ENCODE measurements at regions not wholly inside any gene's neighbourhood (a gene's known extent, or its start where the extent isn't known, plus 50 kb on each side); places are given as distances from the start of the nearest gene placed in this dataset.
"Not testable (repeated sequence)": the region's sequence is repeated elsewhere in the genome, so short reads cannot be mapped to it uniquely, and the experiment has no call there.

- DNase-seq (ENCODE audit: low read depth in 3 of 3): not testable (repeated sequence)
These were observed 452.0 kb upstream of the ADARB2 start for GRCh38 chr10:2189356-2189755.

DNA sequence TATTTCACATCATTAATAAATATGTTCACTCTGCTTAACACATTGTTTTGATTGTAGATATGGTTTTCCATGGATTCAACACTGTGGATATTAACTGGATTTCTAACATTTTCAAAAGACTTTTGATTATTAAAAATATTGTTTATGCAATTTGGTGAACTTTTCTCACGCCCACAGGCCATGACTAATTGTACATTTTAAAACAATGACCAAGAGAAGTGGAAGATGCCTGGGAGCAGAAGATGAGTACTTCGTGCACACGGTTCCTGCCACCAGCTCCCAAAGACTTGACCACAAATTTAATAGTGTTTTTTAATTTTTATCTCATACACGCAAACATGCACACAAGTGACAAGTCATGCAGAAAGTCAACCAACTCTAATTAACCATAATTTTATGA lies 451.0 kb upstream of the ADARB2 start:
- no peak for DNase-seq (ENCODE audit: low read depth in 3 of 3)

GRCh38 chr10:2173327-2173726 lies 436.0 kb upstream of the ADARB2 start:
- no peak for DNase-seq (ENCODE audit: low read depth in 3 of 3)

DNA sequence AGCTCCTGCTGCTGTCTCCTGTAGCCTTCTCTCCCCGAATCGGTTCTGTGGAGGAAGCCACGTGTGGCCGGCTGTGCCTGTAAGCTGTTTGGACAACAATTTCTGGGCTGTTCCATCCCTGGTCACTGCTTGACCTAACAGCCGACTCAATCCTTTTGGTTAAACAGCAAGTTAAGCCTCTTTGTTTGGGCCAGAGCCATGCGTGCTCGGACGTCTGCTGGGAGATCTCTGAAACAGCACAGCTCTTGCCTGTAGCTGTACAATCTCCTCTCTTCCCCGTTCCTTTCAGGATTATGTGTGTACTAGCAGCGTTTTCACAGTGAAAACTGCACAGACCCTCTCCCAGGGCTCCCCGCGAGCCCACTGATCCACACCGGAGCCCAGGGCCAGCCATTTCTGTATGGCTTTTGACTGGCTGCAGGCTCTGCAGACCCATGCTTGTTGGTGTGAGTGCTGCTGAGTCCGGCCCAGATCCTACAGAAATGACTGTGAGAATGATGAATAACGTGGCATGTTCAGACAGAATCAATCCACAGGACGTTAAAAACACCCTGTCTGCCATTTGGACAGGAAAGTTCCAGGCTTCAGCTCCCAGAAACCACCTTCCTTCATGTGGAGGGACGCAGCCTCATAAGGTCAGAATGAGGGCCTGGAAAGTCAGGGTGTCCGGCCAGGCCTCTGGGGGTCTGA lies 428.6 kb upstream of the ADARB2 start:
- DNase-seq (ENCODE audit: low read depth in 3 of 3): no peak

DNA sequence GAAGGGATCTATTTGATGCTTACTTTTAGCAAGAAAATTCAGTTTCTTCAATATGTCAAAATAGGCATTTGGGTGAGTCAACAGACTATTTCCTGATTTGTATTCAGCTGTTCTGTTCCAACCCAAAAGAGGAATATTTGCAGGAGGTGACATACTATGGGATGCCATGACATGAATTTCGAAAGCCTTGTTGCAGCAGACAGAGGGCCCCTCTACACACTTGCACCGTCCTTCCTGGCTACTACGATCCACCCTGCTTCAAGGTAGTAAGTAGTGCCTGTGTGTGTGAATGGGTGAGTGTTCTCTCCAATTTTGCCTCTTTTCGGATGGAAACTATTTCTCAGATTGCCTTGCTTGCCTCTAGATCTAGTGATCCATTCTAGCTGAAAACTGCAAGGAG lies 413.0 kb upstream of the ADARB2 start:
- DNase-seq (ENCODE audit: low read depth in 3 of 3): no peak

- DNase-seq (ENCODE audit: low read depth in 3 of 3): no peak
These were observed 408.7 kb upstream of the ADARB2 start for GRCh38 chr10:2145926-2146478.

GRCh38 chr10:2145491-2145890 lies 408.2 kb upstream of the ADARB2 start:
- DNase-seq (ENCODE audit: low read depth in 3 of 3): no peak

DNA sequence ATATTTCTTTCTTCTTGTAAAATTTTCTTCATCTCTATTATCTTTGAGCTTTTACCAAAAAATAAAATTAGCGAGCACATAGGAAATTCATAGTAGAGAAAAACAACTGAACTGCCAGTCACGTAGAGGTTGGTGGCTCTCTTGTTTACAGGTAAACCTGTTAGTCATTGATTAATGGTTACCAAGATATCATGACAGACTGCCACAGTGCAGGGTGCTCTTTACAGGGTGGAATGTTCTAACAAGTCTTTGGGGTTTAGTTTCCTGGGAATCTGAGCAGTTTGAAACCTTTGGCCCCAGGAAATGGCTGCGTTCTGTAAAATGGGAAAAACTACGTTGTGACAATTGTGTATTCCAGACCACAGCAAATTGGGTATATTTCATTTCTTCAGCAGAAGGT lies 407.3 kb upstream of the ADARB2 start:
- DNase-seq (ENCODE audit: low read depth in 3 of 3): no peak

GRCh38 chr10:2143213-2143835 lies 406.0 kb upstream of the ADARB2 start:
- DNase-seq (ENCODE audit: low read depth in 3 of 3): no peak

GRCh38 chr10:2139746-2140145 lies 402.4 kb upstream of the ADARB2 start:
- DNase-seq (ENCODE audit: low read depth in 3 of 3): no peak

- no peak for DNase-seq (ENCODE audit: low read depth in 3 of 3)
These were observed 400.3 kb upstream of the ADARB2 start for GRCh38 chr10:2137549-2138174.

DNA sequence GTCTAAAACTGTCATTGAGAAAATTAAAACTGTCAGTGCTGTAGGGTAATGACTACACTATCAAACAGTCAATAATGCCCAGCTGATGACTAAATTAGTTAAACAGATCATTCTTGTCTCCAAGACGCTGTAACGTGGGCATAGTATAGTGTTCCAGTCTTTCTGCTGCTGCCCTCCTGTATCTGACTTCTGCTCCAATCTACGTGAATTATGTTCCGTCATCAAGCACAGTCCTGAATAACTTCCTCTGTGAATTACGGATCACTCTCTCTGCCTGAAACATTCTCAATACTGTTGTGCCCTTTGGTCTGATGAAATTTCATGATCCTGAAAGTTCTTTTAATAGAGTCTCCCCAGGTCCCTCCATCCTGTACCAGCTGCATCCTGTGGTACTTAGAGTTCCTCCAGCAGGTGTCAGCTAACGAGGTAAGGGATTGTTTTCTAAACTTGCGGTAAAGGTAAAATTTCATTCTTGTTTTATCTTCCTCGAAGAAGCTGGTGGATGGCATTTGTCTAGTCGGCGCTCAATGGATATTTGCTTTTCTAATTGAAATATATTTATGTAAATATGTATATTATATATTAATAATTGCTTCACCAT lies 393.5 kb upstream of the ADARB2 start:
- no peak for DNase-seq (ENCODE audit: low read depth in 3 of 3)

- no peak for DNase-seq (ENCODE audit: low read depth in 3 of 3)
These were observed 391.7 kb upstream of the ADARB2 start for GRCh38 chr10:2128991-2129390.

GRCh38 chr10:2124135-2124534 lies 386.8 kb upstream of the ADARB2 start:
- DNase-seq (ENCODE audit: low read depth in 3 of 3): no peak

DNA sequence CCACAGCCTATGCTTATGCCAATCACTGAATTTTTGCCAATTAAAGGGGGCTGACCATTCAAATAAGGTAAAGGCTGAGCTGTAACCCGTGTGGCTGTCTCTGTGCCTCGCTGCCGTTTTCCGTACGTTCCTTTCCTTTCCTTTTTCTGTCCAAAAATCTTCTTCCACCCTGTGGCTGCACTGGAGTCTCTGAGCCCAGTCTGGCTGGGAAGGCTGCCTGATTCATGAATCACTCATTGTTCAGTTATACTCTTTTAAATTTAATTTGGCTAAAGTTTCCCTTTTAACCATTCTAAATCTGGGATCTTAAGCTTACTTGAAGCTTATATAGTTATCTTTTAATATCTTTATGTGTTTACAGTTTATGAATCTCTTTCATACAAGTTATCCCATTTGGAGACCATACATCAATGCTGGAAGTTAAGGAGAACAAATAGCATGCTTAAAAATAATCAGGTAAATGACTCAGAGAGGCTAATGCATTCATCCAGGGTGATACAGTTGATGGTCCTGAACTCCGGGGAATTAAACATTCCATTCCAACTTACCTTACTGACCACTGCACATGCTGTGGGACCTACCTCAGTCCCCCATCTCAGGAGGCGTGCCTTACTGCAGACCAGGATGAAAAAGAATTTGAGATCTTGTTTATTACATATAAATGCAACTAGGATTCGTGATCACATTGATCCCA lies 385.3 kb upstream of the ADARB2 start:
- DNase-seq (ENCODE audit: low read depth in 3 of 3): no peak

DNA sequence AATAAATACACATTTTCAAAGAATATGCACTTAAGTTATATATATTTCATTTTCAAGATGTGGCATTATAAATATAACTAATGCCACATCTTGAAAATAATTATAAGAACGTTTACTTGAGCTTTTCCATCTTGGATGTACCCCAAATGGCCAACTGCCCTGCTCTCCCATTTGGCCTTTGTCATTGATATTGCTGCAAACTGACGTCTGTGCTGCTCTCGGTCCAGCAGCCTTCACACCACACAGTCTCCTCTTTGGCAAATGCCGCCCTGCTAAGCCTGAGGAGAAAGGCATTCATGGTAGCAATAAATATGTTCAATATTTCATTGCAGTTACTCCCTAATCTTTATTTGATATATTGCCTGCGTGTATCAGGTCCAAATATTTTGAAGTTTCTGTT lies 384.6 kb upstream of the ADARB2 start:
- DNase-seq (ENCODE audit: low read depth in 3 of 3): no peak

DNA sequence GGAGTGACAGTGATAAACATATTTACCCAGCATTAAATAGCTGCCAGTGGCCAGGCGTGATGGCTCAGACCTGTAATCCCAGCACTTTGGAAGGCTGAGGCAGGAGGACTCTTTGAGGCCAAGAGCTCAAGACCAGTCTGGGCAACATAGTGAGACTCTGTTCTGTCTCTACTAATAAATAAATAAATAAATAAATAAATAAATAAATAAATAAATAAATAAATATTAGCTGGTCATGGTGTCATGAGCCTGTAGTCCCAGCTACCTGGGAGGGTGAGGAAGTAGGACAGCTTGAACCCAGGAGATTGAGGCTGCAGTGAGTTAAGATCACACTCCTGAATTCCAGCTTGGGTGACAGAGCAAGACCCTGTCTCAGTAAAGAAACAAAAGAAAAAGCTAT lies 384.0 kb upstream of the ADARB2 start:
- DNase-seq (ENCODE audit: low read depth in 3 of 3): no peak

DNA sequence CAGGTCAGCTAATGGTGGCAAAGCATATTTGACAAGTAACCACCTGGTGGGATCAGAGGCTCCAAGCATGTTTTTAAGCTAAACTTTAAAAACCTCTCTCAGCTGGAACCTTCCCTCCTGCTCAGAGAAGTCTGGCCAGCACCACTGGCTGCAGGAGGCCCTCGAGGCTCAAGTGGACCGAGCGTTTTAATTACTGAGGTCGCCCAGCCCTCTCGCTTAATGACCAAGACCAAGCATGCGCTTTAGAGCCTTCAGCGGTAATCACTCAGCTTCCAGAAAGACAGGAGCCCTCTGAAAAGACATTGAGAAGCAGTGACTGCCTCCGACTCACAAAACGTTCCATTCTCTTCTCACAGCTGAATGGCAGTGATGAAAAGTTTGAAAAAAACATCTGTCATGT lies 383.4 kb upstream of the ADARB2 start:
- no peak for DNase-seq (ENCODE audit: low read depth in 3 of 3)

DNA sequence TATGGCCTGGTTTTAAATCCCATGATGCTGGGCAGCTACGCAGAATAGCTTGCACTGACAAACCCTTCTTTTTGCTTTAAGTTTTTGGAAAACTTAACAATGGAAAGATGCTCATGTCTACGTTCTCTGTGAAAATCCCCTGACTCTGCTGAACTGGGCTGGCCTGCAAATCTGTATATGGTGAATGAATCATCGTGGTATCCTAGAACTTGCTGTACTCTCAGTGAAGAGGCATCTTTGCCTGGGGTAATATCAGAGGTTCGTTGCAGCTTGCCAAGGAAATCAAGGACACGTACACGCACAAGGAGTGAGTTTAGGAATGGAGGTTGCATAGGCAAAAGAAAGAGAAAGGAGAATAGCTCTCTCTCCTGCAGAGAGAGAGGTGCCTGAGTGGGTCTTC lies 382.0 kb upstream of the ADARB2 start:
- DNase-seq (ENCODE audit: low read depth in 3 of 3): no peak

GRCh38 chr10:2118201-2118600 lies 380.9 kb upstream of the ADARB2 start:
- no peak for DNase-seq (ENCODE audit: low read depth in 3 of 3)

GRCh38 chr10:2117641-2118040 lies 380.3 kb upstream of the ADARB2 start:
- no peak for DNase-seq (ENCODE audit: low read depth in 3 of 3)

DNA sequence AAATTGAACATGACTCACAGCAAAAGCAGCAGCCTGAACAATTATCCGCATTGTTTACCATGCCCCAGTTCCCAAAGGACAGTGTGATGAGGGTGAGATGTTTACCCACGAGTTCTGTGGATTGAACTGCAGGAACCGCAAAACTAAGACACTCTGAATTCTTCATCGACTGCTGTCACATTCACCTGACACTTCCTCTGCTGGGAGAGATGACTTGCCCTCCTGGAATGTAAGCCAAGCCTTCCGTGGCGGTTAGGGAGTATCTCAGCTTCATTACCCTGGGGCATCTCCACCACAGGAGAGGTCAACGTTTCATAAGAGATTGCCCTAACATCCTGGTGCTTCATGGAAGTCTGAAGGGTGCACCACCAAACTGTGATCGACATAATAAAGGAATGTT lies 374.6 kb upstream of the ADARB2 start:
- DNase-seq (ENCODE audit: low read depth in 3 of 3): no peak
